GM18870 (cell line): ENCODE measurements at regions not wholly inside any gene's neighbourhood (a gene's known extent, or its start where the extent isn't known, plus 50 kb on each side); places are given as distances from the start of the nearest gene placed in this dataset.

Experiments
- ATAC-seq: cut with Tn5 transposase; IDR thresholded peaks from one replicate; pipeline ENCODE4 v1.9.1; 2021; ENCODE audit warnings: moderate library complexity; ENCODE audit not compliant: unreplicated experiment

- ATAC-seq: no peak
Measured at GRCh38 chr2:16149349-16150243, 209.2 kb downstream of the MYCN start.

- ATAC-seq: no peak
Measured at GRCh38 chr2:16148632-16149348, 208.4 kb downstream of the MYCN start.

- ATAC-seq: no peak
Measured at GRCh38 chr2:16142383-16143361, 202.3 kb downstream of the MYCN start.

- ATAC-seq: no peak
Measured at GRCh38 chr2:16141641-16141921, 201.2 kb downstream of the MYCN start.

GRCh38 chr2:16140771-16141640 is 200.7 kb downstream of the MYCN start:
- no peak for ATAC-seq

GRCh38 chr2:16139663-16140615 is 199.6 kb downstream of the MYCN start:
- ATAC-seq: no peak

- ATAC-seq: no peak
Measured at GRCh38 chr2:16138811-16139662, 198.7 kb downstream of the MYCN start.

GRCh38 chr2:16137080-16137755 is 196.9 kb downstream of the MYCN start:
- no peak for ATAC-seq

GRCh38 chr2:16136461-16137035 is 196.2 kb downstream of the MYCN start:
- ATAC-seq: no peak

- no peak for ATAC-seq
Measured at GRCh38 chr2:16135913-16136310, 195.6 kb downstream of the MYCN start.

- no peak for ATAC-seq
Measured at GRCh38 chr2:16135196-16135912, 195.0 kb downstream of the MYCN start.

GRCh38 chr2:16134436-16135165 is 194.3 kb downstream of the MYCN start:
- no peak for ATAC-seq

- ATAC-seq: no peak
Measured at GRCh38 chr2:16130906-16131400, 190.6 kb downstream of the MYCN start.

GRCh38 chr2:16130541-16130880 is 190.2 kb downstream of the MYCN start:
- no peak for ATAC-seq

- ATAC-seq: no peak
Measured at GRCh38 chr2:16129716-16130540, 189.6 kb downstream of the MYCN start.
